OCI-LY3 (cell line): ENCODE measurements at regions not wholly inside any gene's neighbourhood (a gene's known extent, or its start where the extent isn't known, plus 50 kb on each side); places are given as distances from the start of the nearest gene placed in this dataset.

Experiments used
- EZH2phosphoT487 ChIP-seq: fragments of 200-600 bp; shearing (Covaris generic); IDR thresholded peaks from 2 replicates; pipeline ENCODE4 v1.6.1; 2018; ENCODE audit warnings: antibody characterized with exemption, mixed run types, low read depth
- TF ChIP-seq, protein P1 (sequence below): fragments of 200-600, 300-600 bp; sonication (generic); IDR thresholded peaks from 2 replicates; pipeline ENCODE4 v1.5.1; 2014; ENCODE audit warnings: antibody characterized with exemption, low read length, low read depth

DNA sequence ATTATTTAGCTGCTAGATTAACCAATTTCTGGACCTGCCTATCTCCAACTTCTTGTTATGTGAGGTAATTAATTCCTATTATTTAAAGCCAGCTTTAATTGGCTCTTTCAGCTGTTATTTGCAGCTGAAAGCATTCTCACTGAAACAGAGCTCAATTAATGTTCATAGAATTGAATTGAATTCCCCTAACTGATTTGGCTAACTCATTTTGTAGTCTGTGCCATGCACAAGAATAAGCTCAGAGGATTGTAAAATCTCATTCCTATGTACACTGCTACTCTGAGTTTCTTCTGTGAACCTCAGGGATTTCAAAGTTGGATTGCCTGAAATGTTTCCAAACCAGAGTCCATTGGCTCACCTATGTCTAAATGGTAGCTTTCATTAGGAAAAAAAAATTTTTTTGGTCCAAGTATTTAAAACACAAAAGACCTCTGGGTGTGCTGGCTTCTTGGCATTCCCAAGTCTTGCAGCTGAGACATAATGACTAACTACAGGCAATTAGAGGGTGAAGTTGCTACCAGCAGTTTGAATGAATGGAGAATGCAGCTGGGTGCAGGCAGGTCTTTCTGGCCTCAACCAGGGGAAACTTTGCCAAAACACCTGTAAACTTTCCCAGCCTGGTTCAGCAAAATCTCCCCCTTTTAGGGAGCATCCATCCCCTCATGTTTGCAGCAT is 134.3 kb downstream of the EDEM1 start:
- TF ChIP-seq, protein P1, sequence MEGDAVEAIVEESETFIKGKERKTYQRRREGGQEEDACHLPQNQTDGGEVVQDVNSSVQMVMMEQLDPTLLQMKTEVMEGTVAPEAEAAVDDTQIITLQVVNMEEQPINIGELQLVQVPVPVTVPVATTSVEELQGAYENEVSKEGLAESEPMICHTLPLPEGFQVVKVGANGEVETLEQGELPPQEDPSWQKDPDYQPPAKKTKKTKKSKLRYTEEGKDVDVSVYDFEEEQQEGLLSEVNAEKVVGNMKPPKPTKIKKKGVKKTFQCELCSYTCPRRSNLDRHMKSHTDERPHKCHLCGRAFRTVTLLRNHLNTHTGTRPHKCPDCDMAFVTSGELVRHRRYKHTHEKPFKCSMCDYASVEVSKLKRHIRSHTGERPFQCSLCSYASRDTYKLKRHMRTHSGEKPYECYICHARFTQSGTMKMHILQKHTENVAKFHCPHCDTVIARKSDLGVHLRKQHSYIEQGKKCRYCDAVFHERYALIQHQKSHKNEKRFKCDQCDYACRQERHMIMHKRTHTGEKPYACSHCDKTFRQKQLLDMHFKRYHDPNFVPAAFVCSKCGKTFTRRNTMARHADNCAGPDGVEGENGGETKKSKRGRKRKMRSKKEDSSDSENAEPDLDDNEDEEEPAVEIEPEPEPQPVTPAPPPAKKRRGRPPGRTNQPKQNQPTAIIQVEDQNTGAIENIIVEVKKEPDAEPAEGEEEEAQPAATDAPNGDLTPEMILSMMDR, result no peak
- no peak for TF ChIP-seq EZH2phosphoT487
